ENCODE measurements at regions not wholly inside any gene's neighbourhood (a gene's known extent, or its start where the extent isn't known, plus 50 kb on each side); places are given as distances from the start of the nearest gene placed in this dataset.
"Not testable (repeated sequence)": the region's sequence is repeated elsewhere in the genome, so short reads cannot be mapped to it uniquely, and the experiment has no call there.

DNA sequence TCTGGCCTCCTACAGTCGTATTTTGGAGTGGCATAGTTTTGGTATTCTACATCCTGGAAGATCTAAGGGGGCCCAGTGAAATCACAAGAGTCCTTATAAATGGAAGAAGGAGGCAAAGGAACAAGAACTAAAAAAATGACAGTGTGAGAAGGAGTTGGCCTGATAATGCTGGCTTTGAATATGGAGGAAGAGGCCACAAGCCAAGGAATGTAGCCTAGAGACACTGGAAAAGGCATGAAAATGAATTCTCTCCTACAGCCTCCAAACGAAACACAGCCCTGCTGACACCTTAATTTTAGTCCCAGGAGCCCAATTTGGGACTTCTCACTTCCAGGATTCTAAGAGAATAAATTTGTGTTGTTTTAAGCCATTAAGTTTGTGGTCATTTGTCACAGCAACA lies 54.6 kb upstream of the LIPC start:
- DNase-seq (no peak), ATAC-seq (no peak)
- intact Hi-C loops (cut with micrococcal nuclease): no loop called here

DNA sequence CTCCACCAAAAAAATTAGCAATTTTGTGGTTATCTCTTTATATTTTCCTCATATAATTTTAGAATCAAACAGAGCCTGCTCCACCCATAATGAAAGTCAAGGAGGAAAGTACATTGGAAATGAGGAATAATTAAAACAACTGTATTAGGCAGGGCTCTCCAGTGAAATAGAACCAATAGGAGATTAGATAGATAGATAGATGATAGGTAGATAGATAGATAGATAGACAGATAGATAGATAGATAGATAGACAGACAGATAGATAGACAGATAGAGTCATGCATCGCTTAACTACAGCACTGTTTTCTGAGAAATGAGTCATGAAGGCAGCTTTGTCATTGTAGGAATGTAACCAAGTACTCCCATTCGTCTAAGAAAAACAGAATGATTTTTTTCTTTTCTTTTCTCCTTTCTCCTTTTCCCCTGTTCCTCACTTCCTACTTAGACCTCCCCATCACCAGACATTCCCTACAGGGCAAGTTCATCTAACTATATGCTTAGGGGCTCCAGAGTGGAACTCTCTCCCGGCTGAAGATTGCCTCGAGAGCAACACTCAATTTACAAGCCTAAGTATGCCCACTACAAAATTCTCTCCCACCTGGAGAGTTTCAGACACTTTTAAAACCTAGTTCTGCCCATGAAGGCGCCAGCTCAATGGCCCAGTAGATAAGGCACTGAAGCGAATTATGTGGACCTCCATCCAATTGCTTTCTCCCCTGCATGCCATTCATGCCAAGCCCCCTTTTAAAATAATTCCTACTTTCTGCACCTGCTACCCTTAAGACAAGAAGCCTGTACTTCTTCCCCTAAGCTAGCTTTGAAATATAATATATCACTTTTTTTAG lies 53.3 kb upstream of the LIPC start:
- ATAC-seq (no peak), DNase-seq (no peak)
- intact Hi-C loops (cut with micrococcal nuclease): no loop called here

- DNase-seq; ATAC-seq; intact Hi-C loops (cut with micrococcal nuclease): not testable (repeated sequence)
Measured at GRCh38 chr15:58379454-58379853, 52.3 kb upstream of the LIPC start.

- intact Hi-C loops (cut with micrococcal nuclease): no loop called here
- ATAC-seq (no peak), DNase-seq (no peak)
Measured at GRCh38 chr15:58380280-58380945, 51.4 kb upstream of the LIPC start.

- no peak for DNase-seq
- intact Hi-C loops (cut with micrococcal nuclease): no loop called here
- ATAC-seq: no peak
Measured at GRCh38 chr15:58381697-58382096, 50.1 kb upstream of the LIPC start.

Measured in left ventricle myocardium superior (tissue), 1 donor.